ENCODE measurements at regions not wholly inside any gene's neighbourhood (a gene's known extent, or its start where the extent isn't known, plus 50 kb on each side); places are given as distances from the start of the nearest gene placed in this dataset.

- TF ChIP-seq CTCF (conservative IDR thresholded peaks at IDR 0.05; ENCODE audit: low read depth, low read length): no peak
- H3K4me3 ChIP-seq (ENCODE audit: low read length): no peak overlapping the region
- no peak for DNase-seq (ENCODE audit: low read depth)
Observed at GRCh38 chr2:125280265-125280664, 1255.2 kb downstream of the CNTNAP5 start.

GRCh38 chr2:125281242-125281641 lies 1256.2 kb downstream of the CNTNAP5 start:
- no peak overlapping the region for H3K4me3 ChIP-seq (ENCODE audit: low read length)
- TF ChIP-seq CTCF (conservative IDR thresholded peaks at IDR 0.05; ENCODE audit: low read depth, low read length): no peak

GRCh38 chr2:125296742-125297141 lies 1271.7 kb downstream of the CNTNAP5 start:
- no peak for DNase-seq (ENCODE audit: low read depth)
- TF ChIP-seq CTCF (conservative IDR thresholded peaks at IDR 0.05; ENCODE audit: low read depth, low read length): no peak
- H3K4me3 ChIP-seq (ENCODE audit: low read length): no peak overlapping the region

More at GRCh38 chr2:125281242-125281641, 1256.2 kb downstream of the CNTNAP5 start:
- no peak for DNase-seq (ENCODE audit: low read depth)

- no peak for TF ChIP-seq CTCF (conservative IDR thresholded peaks at IDR 0.05; ENCODE audit: low read depth, low read length)
- DNase-seq (ENCODE audit: low read depth): no peak
- no peak overlapping the region for H3K4me3 ChIP-seq (ENCODE audit: low read length)
Observed at GRCh38 chr2:125310657-125311364, 1285.7 kb downstream of the CNTNAP5 start.

GRCh38 chr2:125312342-125312741 lies 1287.3 kb downstream of the CNTNAP5 start:
- no peak for TF ChIP-seq CTCF (conservative IDR thresholded peaks at IDR 0.05; ENCODE audit: low read depth, low read length)
- H3K4me3 ChIP-seq (ENCODE audit: low read length): no peak overlapping the region
- no peak for DNase-seq (ENCODE audit: low read depth)

- TF ChIP-seq CTCF (conservative IDR thresholded peaks at IDR 0.05; ENCODE audit: low read depth, low read length): no peak
- no peak for DNase-seq (ENCODE audit: low read depth)
- H3K4me3 ChIP-seq (ENCODE audit: low read length): no peak overlapping the region
Observed at GRCh38 chr2:125313806-125314205, 1288.7 kb downstream of the CNTNAP5 start.

- no peak for DNase-seq (ENCODE audit: low read depth)
- H3K4me3 ChIP-seq (ENCODE audit: low read length): no peak overlapping the region
- no peak for TF ChIP-seq CTCF (conservative IDR thresholded peaks at IDR 0.05; ENCODE audit: low read depth, low read length)
Observed at GRCh38 chr2:125318740-125319139, 1293.7 kb downstream of the CNTNAP5 start.
